LoVo (cell line): ENCODE measurements at regions not wholly inside any gene's neighbourhood (a gene's known extent, or its start where the extent isn't known, plus 50 kb on each side); places are given as distances from the start of the nearest gene placed in this dataset.
"Not testable (repeated sequence)": the region's sequence is repeated elsewhere in the genome, so short reads cannot be mapped to it uniquely, and the experiment has no call there.

Source experiments
- DNase-seq: peaks from one replicate; pipeline ENCODE4 v3.0.0-alpha.2; 2016; ENCODE audit warnings: low spot score

- peak; percentile 17 for DNase-seq
Measured at GRCh38 chr12:8390001-8390777, 65.6 kb upstream of the CLEC6A start.

GRCh38 chr12:8396225-8397071, 59.3 kb upstream of the CLEC6A start:
- peak; percentile 71 for DNase-seq

- not testable (repeated sequence) for DNase-seq
Measured at GRCh38 chr12:8397378-8397777, 58.4 kb upstream of the CLEC6A start.

DNA sequence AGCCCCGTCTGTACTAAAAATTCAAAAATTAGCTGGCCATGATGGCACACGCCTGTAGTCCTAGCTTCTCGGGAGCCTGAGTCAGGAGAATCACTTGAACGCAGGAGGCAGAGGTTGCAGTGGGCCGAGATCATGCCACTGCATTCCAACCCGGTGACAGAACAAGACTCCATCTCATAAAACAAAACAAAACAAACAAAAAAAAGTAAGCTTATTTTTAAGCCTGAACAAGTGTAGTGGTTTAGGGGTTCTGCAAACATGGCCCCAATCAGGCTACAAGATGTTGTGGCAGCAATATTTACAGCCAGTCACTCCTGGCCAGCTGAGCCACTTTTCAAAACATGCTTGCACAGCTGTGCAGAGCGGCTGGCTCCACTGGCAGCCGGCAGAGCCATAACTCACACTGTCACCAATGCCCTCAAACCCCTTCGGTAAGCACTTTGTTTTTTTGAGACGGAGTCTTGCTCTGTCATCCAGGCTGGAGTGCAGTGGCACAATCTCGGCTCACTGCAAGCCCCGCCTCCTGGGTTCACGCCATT, 56.2 kb upstream of the CLEC6A start:
- DNase-seq, result not testable (repeated sequence)

DNA sequence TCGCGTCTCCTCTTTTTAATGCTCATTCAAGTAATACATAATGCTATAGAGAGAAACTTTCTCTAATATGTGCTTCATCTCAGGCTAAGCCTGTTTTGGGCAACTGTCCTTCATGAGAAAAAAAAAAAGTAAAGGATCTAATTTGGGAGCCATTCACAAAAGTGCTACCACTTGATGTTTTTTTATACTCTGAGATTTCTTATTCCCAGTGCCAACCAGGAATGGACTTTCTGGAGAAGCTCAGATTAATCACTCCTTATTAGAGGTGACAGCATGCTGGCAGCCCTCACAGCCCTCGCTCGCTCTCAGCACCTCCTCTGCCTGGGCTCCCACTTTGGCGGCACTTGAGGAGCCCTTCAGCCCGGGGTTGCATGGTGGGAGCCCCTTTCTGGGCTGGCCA, 51.9 kb upstream of the CLEC6A start:
- DNase-seq, result not testable (repeated sequence)

GRCh38 chr12:8404341-8404740, 51.4 kb upstream of the CLEC6A start:
- DNase-seq, result not testable (repeated sequence)
